ENCODE measurements at regions not wholly inside any gene's neighbourhood (a gene's known extent, or its start where the extent isn't known, plus 50 kb on each side); places are given as distances from the start of the nearest gene placed in this dataset.

- Histone ChIP-seq H3K9me2 (ENCODE audit: insufficient read depth) (no peaks in the 10 kb centered on the region), H3K4me3 (replicated peaks in 1 of 2; ENCODE audit: low read depth in 1 of 2, low read length in 2 of 2) (no peak overlapping the region), H3K79me2 (ENCODE audit: insufficient read depth, low read length) (no peaks in the 10 kb centered on the region), H2AFZ (ENCODE audit: low read depth, low read length, poor library complexity, severe bottlenecking) (no peak overlapping the region), H3K36me3 (ENCODE audit: control insufficient read depth in 1 of 2, insufficient read depth in 2 of 2, low read length in 2 of 2) (no peaks in the 10 kb centered on the region), H3K27me3 (ENCODE audit: insufficient read depth, low read length) (peaks cover 17% of the 10 kb centered on the region), H3K9me3 (ENCODE audit: control insufficient read depth in 1 of 2, insufficient read depth in 1 of 2, low read depth in 1 of 2, low read length in 2 of 2) (no peaks in the 10 kb centered on the region), H3K9ac (ENCODE audit: low read length) (no peak overlapping the region), H3K4me2 (ENCODE audit: low read length) (no peak overlapping the region), H4K20me1 (ENCODE audit: insufficient read depth) (no peaks in the 10 kb centered on the region), H3K27ac (ENCODE audit: low read depth, low read length) (no peak overlapping the region), H3K4me1 (ENCODE audit: control insufficient read depth in 1 of 2, insufficient read depth in 2 of 2, low read length in 2 of 2) (no peaks in the 10 kb centered on the region)
- ATAC-seq: peak; percentile 61; the same call in 1 of the 2 replicates
- ChIA-PET POLR2A (no interaction called here), CTCF (no interaction called here), RAD21 (ENCODE audit: low non-redundant PET in 1 of 2, low total read pairs in 2 of 2, uncharacterized antibody in 2 of 2, unreplicated experiment in 2 of 2) (no interaction called here)
- TF ChIP-seq YY1 (IDR thresholded peaks at IDR 0.05; ENCODE audit: extremely low read depth, insufficient replicate concordance, low read depth, low read length) (no peak), SIN3A (IDR thresholded peaks at IDR 0.05; ENCODE audit: low read depth) (no peak), ZBTB33 (IDR thresholded peaks at IDR 0.05; ENCODE audit: extremely low read depth, insufficient replicate concordance, low read length) (no peak), POLR2AphosphoS5 (IDR thresholded peaks at IDR 0.05; ENCODE audit: low read depth, low read length) (no peak), MAX (IDR thresholded peaks at IDR 0.05) (no peak), FOSL1 (IDR thresholded peaks at IDR 0.05; ENCODE audit: low read depth) (no peak)
- intact Hi-C loops (cut with micrococcal nuclease): loop anchor here (5.0 kb wide), 2 partner anchors 858 to 1708 kb away; no protein-coding TSS in a partner anchor
- BruUV-seq (replicated peaks): no TSS peak
- DNase-seq (ENCODE audit: low read depth, low spot score): no peak
These were observed 512.5 kb downstream of the RNF144A start for GRCh38 chr2:7429733-7430132.

- H3K36me3 ChIP-seq (ENCODE audit: control insufficient read depth in 1 of 2, insufficient read depth in 2 of 2, low read length in 2 of 2): no peaks in the 10 kb centered on the region
- no peaks in the 10 kb centered on the region for H3K4me1 ChIP-seq (ENCODE audit: control insufficient read depth in 1 of 2, insufficient read depth in 2 of 2, low read length in 2 of 2)
- TF ChIP-seq POLR2AphosphoS5 (IDR thresholded peaks at IDR 0.05; ENCODE audit: low read depth, low read length): no peak
- H3K79me2 ChIP-seq (ENCODE audit: insufficient read depth, low read length): no peaks in the 10 kb centered on the region
- no peaks in the 10 kb centered on the region for H3K9me2 ChIP-seq (ENCODE audit: insufficient read depth)
- H3K4me2 ChIP-seq (ENCODE audit: low read length): no peak overlapping the region
- CTCF ChIA-PET: no interaction called here
- no peaks in the 10 kb centered on the region for H4K20me1 ChIP-seq (ENCODE audit: insufficient read depth)
- H2AFZ ChIP-seq (ENCODE audit: low read depth, low read length, poor library complexity, severe bottlenecking): no peak overlapping the region
- peaks cover 17% of the 10 kb centered on the region for H3K27me3 ChIP-seq (ENCODE audit: insufficient read depth, low read length)
- H3K27ac ChIP-seq (ENCODE audit: low read depth, low read length): no peak overlapping the region
- no peaks in the 10 kb centered on the region for H3K9me3 ChIP-seq (ENCODE audit: control insufficient read depth in 1 of 2, insufficient read depth in 1 of 2, low read depth in 1 of 2, low read length in 2 of 2)
- ATAC-seq (no peak), DNase-seq (ENCODE audit: low read depth, low spot score) (no peak)
- POLR2A ChIA-PET: no interaction called here
- RAD21 ChIA-PET (ENCODE audit: low non-redundant PET in 1 of 2, low total read pairs in 2 of 2, uncharacterized antibody in 2 of 2, unreplicated experiment in 2 of 2): no interaction called here
- H3K4me3 ChIP-seq (replicated peaks in 1 of 2; ENCODE audit: low read depth in 1 of 2, low read length in 2 of 2): no peak overlapping the region
- no peak overlapping the region for H3K9ac ChIP-seq (ENCODE audit: low read length)
- BruUV-seq (replicated peaks): no TSS peak
- intact Hi-C loops (cut with micrococcal nuclease): no loop called here
These were observed 513.2 kb downstream of the RNF144A start for GRCh38 chr2:7430421-7430868.
